ENCODE measurements at regions not wholly inside any gene's neighbourhood (a gene's known extent, or its start where the extent isn't known, plus 50 kb on each side); places are given as distances from the start of the nearest gene placed in this dataset.

GRCh38 chr12:118741194-118741593 is 240.1 kb upstream of the SRRM4 start:
- TF ChIP-seq POLR2A (IDR thresholded peaks at IDR 0.05) (no peak), CTCF (IDR thresholded peaks at IDR 0.05) (no peak)
